HG02642 (cell line): ENCODE measurements at regions not wholly inside any gene's neighbourhood (a gene's known extent, or its start where the extent isn't known, plus 50 kb on each side); places are given as distances from the start of the nearest gene placed in this dataset.
"Not testable (repeated sequence)": the region's sequence is repeated elsewhere in the genome, so short reads cannot be mapped to it uniquely, and the experiment has no call there.

ENCODE experiments used
- ATAC-seq: cut with Tn5 transposase; IDR thresholded peaks from one replicate; pipeline ENCODE4 v1.9.1; 2021; ENCODE audit warnings: mild to moderate bottlenecking; ENCODE audit not compliant: unreplicated experiment, poor library complexity

DNA sequence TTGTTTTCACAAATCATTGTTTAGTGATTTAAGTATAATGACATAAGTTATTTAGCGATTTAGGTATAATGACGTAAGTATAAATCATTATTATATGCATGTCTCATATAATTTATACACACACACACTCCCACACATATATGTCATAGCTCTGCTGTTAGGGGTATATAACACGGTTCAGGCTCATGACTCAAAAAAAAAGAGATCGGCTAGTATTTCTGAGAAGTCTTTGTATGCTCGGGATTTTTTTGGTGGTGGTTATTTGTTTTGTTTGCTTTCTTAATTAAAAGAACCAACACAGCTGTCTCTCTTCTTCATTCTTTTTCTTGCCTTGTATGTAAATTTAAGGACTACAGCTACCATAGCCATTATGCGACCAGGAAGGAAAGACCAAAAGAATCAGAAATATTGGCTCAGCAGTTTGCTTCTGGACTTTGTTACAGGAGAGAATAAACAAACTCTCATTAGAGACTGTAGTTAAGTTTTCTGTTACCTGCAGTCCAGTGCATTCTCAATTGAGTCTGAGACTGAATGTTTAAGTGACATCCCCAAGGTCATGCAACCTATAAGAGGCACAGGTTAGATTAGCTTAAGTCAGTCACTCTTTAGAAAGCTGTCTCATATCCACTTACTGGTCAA, 83.2 kb upstream of the NREP start:
- no peak for ATAC-seq

DNA sequence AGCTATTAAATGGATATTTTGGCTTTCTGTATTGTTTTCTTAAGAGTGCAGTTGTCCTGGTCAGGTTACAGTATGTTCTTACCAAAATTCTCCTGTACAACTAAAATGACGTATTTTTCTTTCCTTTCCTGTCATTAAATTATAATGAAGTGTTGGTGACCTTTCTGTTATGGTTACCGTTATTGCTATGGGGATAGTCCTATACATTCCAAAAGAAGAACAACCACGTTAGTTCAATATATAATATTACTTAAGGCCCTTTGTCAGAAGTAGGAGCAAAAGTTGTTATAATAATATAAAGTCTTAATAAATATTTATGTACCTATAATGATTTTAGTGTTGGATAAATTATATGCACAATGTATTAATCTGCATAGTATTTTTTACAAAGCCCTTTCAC, 82.4 kb upstream of the NREP start:
- ATAC-seq, result no peak

DNA sequence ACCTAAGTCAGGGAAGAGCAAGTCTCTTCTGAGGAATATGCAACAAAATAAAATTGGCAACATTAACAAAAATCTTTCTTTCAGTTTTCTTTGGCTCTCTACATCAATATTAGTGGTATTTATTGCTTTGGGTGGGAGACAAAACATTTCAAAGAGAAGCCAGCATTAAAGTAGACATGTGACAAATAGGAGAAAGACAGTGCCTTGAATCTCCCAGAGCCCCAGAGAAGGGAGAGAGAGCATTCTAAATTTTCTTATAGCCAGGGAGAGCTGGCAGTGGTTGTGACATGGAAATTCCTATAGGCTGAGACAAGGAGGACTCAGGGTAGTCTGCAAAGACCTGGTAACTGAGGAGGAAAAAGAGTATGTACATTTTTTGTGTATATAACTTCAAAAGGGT, 79.4 kb upstream of the NREP start:
- no peak for ATAC-seq

DNA sequence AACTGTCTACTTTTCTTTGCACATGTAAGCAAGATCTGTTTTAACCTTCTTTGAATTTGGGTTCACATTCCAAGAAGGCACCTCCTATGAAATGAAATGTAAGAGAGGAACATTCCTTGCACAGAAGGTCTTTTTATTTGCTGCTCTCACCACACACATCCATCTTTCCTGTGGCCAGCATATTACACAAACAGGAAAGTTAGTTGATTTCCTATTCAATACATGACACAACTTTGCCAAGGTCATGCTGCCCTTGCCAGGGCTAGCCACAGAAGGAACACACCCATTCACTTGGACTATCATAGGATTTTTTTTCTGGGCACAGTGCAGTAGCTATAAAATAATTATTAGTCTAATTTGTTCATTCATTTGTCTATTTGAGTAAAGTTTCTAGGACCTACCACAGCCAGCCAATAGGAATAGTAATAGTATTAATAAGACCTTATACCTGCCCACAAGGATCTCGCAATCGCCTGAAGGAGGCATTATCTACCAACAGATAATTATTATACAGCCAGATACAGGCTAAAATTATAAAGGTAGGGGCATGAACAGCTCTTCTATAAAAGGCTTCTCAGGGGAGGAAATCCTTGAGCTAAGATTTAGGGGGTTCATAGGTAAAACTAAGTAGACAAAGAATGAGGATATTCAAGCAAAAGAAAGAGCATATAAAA, 78.1 kb upstream of the NREP start:
- ATAC-seq, result no peak

DNA sequence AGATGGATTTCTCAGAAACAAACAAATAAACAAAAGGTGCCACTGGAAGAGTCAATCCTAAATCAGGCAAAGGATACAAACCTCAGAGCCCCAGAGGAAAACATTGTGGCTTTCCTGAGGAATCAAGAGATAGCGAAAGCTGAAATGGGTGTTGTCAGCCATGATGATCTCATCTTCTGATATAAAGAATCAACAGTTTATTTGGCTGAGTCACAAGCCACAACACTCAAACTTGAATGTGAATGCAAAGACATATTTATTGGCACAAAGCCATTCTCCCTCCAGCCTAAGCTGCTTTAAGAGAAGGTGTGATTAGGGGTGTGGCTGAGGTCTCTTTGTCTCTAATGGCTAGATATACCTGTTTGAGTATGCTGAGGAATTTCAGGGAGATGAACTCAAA, 73.3 kb upstream of the NREP start:
- no peak for ATAC-seq

DNA sequence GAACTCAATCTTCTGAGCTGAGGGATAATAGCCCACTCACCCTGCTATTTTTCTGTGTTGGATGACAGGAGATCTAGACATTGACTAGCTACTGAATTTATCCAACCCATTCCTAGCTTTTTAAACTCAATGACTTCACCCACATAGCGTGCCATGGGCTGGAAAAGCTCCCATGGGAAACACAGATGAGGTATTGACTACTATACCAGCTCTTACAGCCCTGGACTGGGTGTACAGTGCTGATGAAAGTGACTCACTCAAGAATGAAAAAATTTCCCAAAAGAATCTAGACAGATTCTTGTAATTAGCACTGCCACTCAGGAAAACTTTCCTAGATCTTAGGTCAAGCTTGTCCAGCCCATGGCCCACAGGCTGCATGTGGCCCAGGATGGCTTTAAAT, 72.7 kb upstream of the NREP start:
- no peak for ATAC-seq

DNA sequence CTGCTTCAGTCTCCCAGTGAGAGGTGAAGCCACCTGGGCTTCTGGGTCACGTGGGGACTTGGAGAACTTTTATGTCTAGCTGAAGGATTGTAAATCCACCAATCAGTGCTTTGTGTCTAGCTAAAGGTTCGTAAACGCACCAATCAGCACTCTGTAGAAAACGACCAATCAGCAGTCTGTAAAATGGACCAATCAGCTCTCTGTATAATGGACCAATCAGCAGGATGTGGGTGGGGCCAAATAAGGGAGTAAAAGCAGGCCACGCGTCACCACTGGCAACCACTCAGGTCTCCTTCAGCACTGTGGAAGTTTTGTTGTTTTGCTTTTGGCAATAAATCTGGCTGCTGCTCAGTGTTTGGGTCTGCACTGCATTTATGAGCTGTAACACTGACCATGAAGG, 69.1 kb upstream of the NREP start:
- ATAC-seq, result no peak

DNA sequence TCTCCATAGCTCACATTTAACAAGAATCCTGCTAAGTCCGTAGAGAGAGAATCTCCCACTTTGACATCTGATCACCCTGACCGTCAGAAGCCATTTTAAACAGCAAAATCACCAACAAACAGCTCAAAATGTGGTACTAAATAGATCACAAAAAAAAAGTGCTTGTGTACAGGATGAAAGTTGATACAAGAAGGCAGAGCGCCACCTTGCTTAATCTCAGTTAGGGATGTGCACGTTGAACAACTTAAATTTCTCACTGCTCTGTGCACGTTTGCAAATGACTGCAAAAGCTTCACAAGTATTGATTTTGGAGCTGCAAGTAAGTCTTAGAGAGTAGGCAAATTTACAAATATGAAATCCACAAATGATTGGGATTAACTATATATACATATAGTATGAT, 63.1 kb upstream of the NREP start:
- no peak for ATAC-seq

DNA sequence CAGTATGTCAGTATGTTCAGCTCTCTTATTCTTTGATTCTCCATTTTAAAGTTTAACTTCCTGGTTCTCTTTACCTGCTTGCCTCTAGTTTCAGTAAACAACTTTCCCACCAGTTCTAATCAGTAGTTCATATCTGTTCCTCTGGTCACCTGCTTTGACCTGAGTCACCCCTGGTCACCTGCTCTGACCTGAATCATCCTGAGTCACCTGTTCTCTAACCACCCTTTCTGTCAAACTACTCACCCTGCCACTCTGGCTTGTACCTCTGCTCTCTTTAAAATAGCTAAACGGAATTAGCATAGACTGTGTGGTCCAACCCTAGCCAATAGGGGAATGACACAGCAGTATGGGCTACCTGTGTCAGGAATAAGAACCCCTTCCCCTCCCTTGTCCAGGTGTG, 62.0 kb upstream of the NREP start:
- not testable (repeated sequence) for ATAC-seq

DNA sequence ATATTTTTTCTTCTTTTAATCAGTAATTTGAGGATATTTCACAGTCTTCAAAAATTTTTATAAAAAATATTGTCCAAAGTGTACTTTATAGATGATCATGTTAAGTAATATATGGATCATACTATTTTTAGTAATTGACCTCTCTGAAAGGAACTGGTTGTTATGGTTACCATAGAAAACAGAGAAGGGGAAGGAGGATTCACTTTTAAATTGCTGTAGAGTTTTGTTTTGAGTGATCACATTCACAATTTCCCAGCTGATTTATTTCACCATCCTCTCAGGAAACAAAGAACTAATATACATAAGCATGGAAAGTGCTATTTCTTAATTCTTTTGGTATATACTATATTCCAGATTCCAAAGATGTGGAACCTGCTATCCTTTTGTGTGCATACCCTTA, 56.5 kb upstream of the NREP start:
- ATAC-seq, result no peak

DNA sequence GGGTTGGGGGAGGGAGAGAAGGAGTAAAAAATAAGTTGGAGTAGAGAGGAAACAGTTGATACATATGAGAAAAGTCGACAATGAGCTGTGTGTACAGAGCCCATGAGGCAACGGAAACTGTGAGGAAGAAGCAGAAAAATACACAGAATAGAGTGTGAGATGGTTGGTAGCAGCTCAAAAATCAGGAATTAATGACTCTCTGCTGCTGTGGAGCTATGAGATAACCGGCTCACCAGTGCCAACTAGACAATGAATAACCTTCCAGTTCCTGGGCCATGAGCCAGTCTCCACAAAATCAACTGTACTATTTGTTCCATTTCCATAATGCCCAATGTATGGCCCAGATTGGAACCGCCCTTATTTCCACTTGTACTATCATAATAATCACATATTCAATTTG, 53.1 kb upstream of the NREP start:
- ATAC-seq, result no peak
